H1 (cell line): ENCODE measurements at regions not wholly inside any gene's neighbourhood (a gene's known extent, or its start where the extent isn't known, plus 50 kb on each side); places are given as distances from the start of the nearest gene placed in this dataset.

Source experiments
- CTCF ChIA-PET: fragments of 300-600 bp; sonication (Branson Sonifier 250); formaldehyde crosslinking; loops from one replicate; lab custom pipeline; 2021; ENCODE audit not compliant: partially characterized antibody; lab: Charles Lee
- POLR2A ChIA-PET: fragments of 300-600 bp; sonication (Branson Sonifier 250); formaldehyde crosslinking; loops from one replicate; lab custom pipeline; 2021; ENCODE audit warnings: inconsistent platforms; ENCODE audit not compliant: partially characterized antibody; lab: Charles Lee
- DNase-seq, 2 experiments: peaks; one replicate each; pipeline versions ENCODE4 v3.0.0 to v3.0.0-alpha.2; 2010 to 2022; ENCODE audit warnings: low spot score in 2 of 2, low read depth in 1 of 2, mixed read lengths in 1 of 2
- FAIRE-seq: peaks from 2 replicates; lab custom pipeline; 2011; peaks lifted over from hg19 to GRCh38; lab: Jason Lieb, UNC
- H2AFZ ChIP-seq: 2 replicates; pipeline ENCODE4 v1.8.1; 2012; ENCODE audit warnings: low read length, inconsistent platforms
- H2AK5ac ChIP-seq: 2 replicates; pipeline ENCODE4 v1.6.1; 2013; ENCODE audit warnings: low read depth, low read length
- H2BK120ac ChIP-seq: replicated peaks from 2 replicates; pipeline ENCODE3; 2013; ENCODE audit warnings: low read depth, low read length, inconsistent platforms
- H2BK12ac ChIP-seq: 2 replicates; pipeline ENCODE4 v1.6.1; 2013; ENCODE audit warnings: low read depth, low read length
- H2BK15ac ChIP-seq: 2 replicates; pipeline ENCODE4 v1.6.1; 2013; ENCODE audit warnings: low read length
- H2BK20ac ChIP-seq: 2 replicates; pipeline ENCODE4 v1.6.1; 2013; ENCODE audit warnings: low read length
- H2BK5ac ChIP-seq: 2 replicates; pipeline ENCODE4 v1.6.1; 2013; ENCODE audit warnings: low read depth, low read length
- H3K14ac ChIP-seq: 2 replicates; pipeline ENCODE4 v1.6.1; 2013; ENCODE audit warnings: inconsistent platforms; ENCODE audit not compliant: insufficient read length
- H3K18ac ChIP-seq: 2 replicates; pipeline ENCODE4 v1.6.1; 2013; ENCODE audit warnings: low read length; ENCODE audit errors: extremely low read depth
- H3K23ac ChIP-seq: 2 replicates; pipeline ENCODE4 v1.6.1; 2013; ENCODE audit warnings: inconsistent platforms; ENCODE audit not compliant: insufficient read length
- H3K23me2 ChIP-seq: 2 replicates; pipeline ENCODE4 v1.6.1; 2013; ENCODE audit warnings: low read depth, low read length
- H3K27ac ChIP-seq: 2 replicates; pipeline ENCODE4 v1.6.1; 2011; ENCODE audit warnings: low read depth, low read length, inconsistent platforms
- H3K27me3 ChIP-seq, 4 experiments: replicated peaks in 1 of 4; 1 replicate in 1 of 4; 2 replicates in 3 of 4; pipeline versions ENCODE4 v1.6.1 to v1.8.1; 2011 to 2013; ENCODE audit warnings: low read length in 3 of 4, mild to moderate bottlenecking in 3 of 4, inconsistent platforms in 2 of 4, mixed read lengths in 2 of 4, moderate library complexity in 1 of 4; ENCODE audit not compliant: control insufficient read depth in 3 of 4, insufficient read depth in 3 of 4; ENCODE audit errors: extremely low read depth in 1 of 4
- H3K36me3 ChIP-seq, 4 experiments: 2 replicates each; pipeline versions ENCODE4 v1.6.1 to v1.8.1; 2011 to 2013; ENCODE audit warnings: mild to moderate bottlenecking in 4 of 4, low read length in 3 of 4, moderate library complexity in 2 of 4, control low read depth in 1 of 4, inconsistent platforms in 1 of 4; ENCODE audit not compliant: insufficient read depth in 4 of 4, control insufficient read depth in 2 of 4
- H3K4ac ChIP-seq: replicated peaks from 2 replicates; pipeline ENCODE3; 2013; ENCODE audit warnings: low read length, low read depth, mixed read lengths, inconsistent platforms; ENCODE audit not compliant: insufficient read length
- H3K4me1 ChIP-seq, 4 experiments: replicated peaks in 1 of 4; 1 replicate in 1 of 4; 2 replicates in 3 of 4; pipeline versions ENCODE4 v1.6.1 to v1.8.1; 2011 to 2013; ENCODE audit warnings: low read length in 3 of 4, inconsistent platforms in 2 of 4, mixed read lengths in 1 of 4; ENCODE audit not compliant: insufficient read depth in 4 of 4, control insufficient read depth in 3 of 4
- H3K4me2 ChIP-seq, 2 experiments: 2 replicates each; pipeline versions ENCODE4 v1.6.1 to v1.8.1; 2011 to 2013; ENCODE audit warnings: low read depth in 2 of 2, low read length in 2 of 2, control low read depth in 1 of 2, inconsistent platforms in 1 of 2, mild to moderate bottlenecking in 1 of 2; ENCODE audit not compliant: insufficient read depth in 1 of 2
- H3K4me3 ChIP-seq, 4 experiments: fragments of 200-600, 300-600 bp in 1 of 4; sonication (generic), shearing (Covaris generic), sonication (Bioruptor Twin) in 1 of 4; 2 replicates each; pipeline versions ENCODE4 v1.5.1 to v1.8.1; 2011 to 2016; ENCODE audit warnings: low read length in 4 of 4, low read depth in 3 of 4, control low read depth in 2 of 4, inconsistent platforms in 2 of 4, mild to moderate bottlenecking in 2 of 4, mixed read lengths in 1 of 4, moderate library complexity in 1 of 4; ENCODE audit not compliant: insufficient read depth in 2 of 4; ENCODE audit errors: extremely low read depth in 1 of 4
- H3K56ac ChIP-seq: replicated peaks from 2 replicates; pipeline ENCODE3; 2013; ENCODE audit warnings: low read depth, mild to moderate bottlenecking, mixed read lengths, low read length, inconsistent platforms; ENCODE audit not compliant: insufficient read length
- H3K79me1 ChIP-seq: 2 replicates; pipeline ENCODE4 v1.6.1; 2013; ENCODE audit warnings: low read depth, low read length, control low read depth
- H3K79me2 ChIP-seq, 2 experiments: 2 replicates each; pipeline versions ENCODE4 v1.6.1 to v1.8.1; 2012 to 2013; ENCODE audit warnings: low read length in 2 of 2, mild to moderate bottlenecking in 2 of 2, inconsistent platforms in 1 of 2; ENCODE audit not compliant: insufficient read depth in 2 of 2, control insufficient read depth in 1 of 2
- H3K9ac ChIP-seq, 4 experiments: replicated peaks in 1 of 4; 1 replicate in 1 of 4; 2 replicates in 3 of 4; pipeline versions ENCODE4 v1.6.1 to v1.8.1; 2011 to 2013; ENCODE audit warnings: low read depth in 3 of 4, low read length in 3 of 4, control low read depth in 2 of 4, mild to moderate bottlenecking in 2 of 4, moderate library complexity in 2 of 4, inconsistent platforms in 1 of 4; ENCODE audit errors: extremely low read depth in 1 of 4
- H3K9me3 ChIP-seq, 2 experiments: 2 replicates each; pipeline versions ENCODE4 v1.6.1 to v1.8.1; 2012 to 2013; ENCODE audit warnings: mild to moderate bottlenecking in 2 of 2, moderate library complexity in 2 of 2, control low read depth in 1 of 2, inconsistent platforms in 1 of 2, low read depth in 1 of 2, low read length in 1 of 2, mixed read lengths in 1 of 2; ENCODE audit not compliant: insufficient read depth in 2 of 2
- H4K20me1 ChIP-seq, 2 experiments: replicated peaks in 1 of 2; 2 replicates each; pipeline versions ENCODE3 to v1.8.1; 2011 to 2013; ENCODE audit warnings: inconsistent platforms in 2 of 2, low read length in 2 of 2, mild to moderate bottlenecking in 1 of 2; ENCODE audit not compliant: insufficient read depth in 2 of 2, control insufficient read depth in 1 of 2
- H4K5ac ChIP-seq: 2 replicates; pipeline ENCODE4 v1.6.1; 2013; ENCODE audit warnings: low read length, low read depth, mixed read lengths, inconsistent platforms; ENCODE audit not compliant: insufficient read length
- H4K8ac ChIP-seq: 2 replicates; pipeline ENCODE4 v1.8.0; 2013; ENCODE audit warnings: mild to moderate bottlenecking, moderate library complexity, low read length, inconsistent platforms; ENCODE audit not compliant: insufficient read depth; ENCODE audit errors: extremely low read depth
- H4K91ac ChIP-seq: replicated peaks from 2 replicates; pipeline ENCODE3; 2013; ENCODE audit warnings: low read length, mixed read lengths, inconsistent platforms; ENCODE audit not compliant: insufficient read length
- POLR2A ChIP-seq, 2 experiments: IDR thresholded peaks; 1 replicate in 1 of 2; 2 replicates in 1 of 2; pipeline ENCODE4 v1.6.1; 2011; ENCODE audit warnings: low read depth in 2 of 2, low read length in 2 of 2, mild to moderate bottlenecking in 2 of 2; ENCODE audit errors: control extremely low read depth in 1 of 2
- RFX5 ChIP-seq: IDR thresholded peaks from 2 replicates; pipeline ENCODE4 v1.6.1; 2011; ENCODE audit warnings: low read depth, low read length, improper control_type of control experiment, borderline replicate concordance
- TCF12 ChIP-seq: IDR thresholded peaks from 2 replicates; pipeline ENCODE4 v1.6.1; 2011; ENCODE audit warnings: low read depth, mild to moderate bottlenecking, low read length
- WGBS, 2 experiments: shearing (Covaris generic) in 1 of 2; methylation state at CpG; one replicate each; pipeline versions ENCODE4 v1.1.6 to v1.1.7; 2013 to 2015; ENCODE audit warnings: low lambda C conversion rate in 2 of 2, mixed read lengths in 2 of 2, inconsistent platforms in 1 of 2, low coverage in 1 of 2, missing lambda C conversion rate in 1 of 2; ENCODE audit not compliant: insufficient replicate concordance in 2 of 2, insufficient coverage in 1 of 2, insufficient read length in 1 of 2; ENCODE audit errors: extremely low coverage in 1 of 2, missing lambda C conversion rate in 1 of 2; 5-methylcytosine and 5-hydroxymethylcytosine counted together
- TF ChIP-seq, protein P1 (sequence below): IDR thresholded peaks from 2 replicates; pipeline ENCODE4 v1.6.1; 2011; ENCODE audit warnings: low read length, improper control_type of control experiment

DNA sequence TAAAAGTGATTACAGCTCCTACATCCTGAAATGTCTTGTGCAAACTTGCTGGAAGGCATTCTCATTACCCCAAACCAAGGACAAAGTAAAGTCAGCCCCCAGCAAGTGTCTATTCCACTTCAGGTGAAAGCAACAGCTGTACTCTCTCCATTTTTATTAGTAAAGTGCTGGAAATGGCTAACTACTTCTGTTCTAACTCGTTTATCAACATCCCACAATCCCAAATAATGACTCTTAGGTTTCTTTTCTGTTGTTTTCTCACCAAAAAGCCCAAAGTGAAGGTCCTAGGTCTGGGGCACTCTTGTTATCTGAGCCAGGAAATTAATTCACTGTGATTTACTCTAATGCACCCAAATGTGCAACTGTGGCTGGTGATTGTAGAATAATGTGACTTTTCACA lies 105.7 kb downstream of the LRRC30 start:
- no peak overlapping the region for H2AK5ac ChIP-seq
- H2BK12ac ChIP-seq = no peak overlapping the region
- DNase-seq (no peak), FAIRE-seq (no peak)
- H3K27me3 ChIP-seq = no peaks in the 10 kb centered on the region; a peak in 1 of 7 replicates
- H3K4me1 ChIP-seq = no peaks in the 10 kb centered on the region
- no peak overlapping the region for H2BK20ac ChIP-seq
- no peaks in the 10 kb centered on the region for H3K79me2 ChIP-seq
- ChIA-PET CTCF (interaction anchor here (1.1 to 1.2 kb wide), 2 partner anchors 12 to 111 kb away, joined by 3 to 8 read pairs; no protein-coding TSS in a partner anchor), POLR2A (no interaction called here)
- H3K4me3 ChIP-seq = no peak overlapping the region
- H2BK5ac ChIP-seq = no peak overlapping the region
- H4K8ac ChIP-seq = no peak overlapping the region
- no peaks in the 10 kb centered on the region for H3K36me3 ChIP-seq
- no peaks in the 10 kb centered on the region for H3K9me3 ChIP-seq
- no peak overlapping the region for H4K5ac ChIP-seq
- H3K23me2 ChIP-seq = no peaks in the 10 kb centered on the region
- TF ChIP-seq POLR2A (IDR thresholded peaks at IDR 0.05; ENCODE audit: control extremely low read depth in 1 of 2, low read depth in 2 of 2, low read length in 2 of 2) (no peak), RFX5 (no peak), TCF12 (no peak)
- TF ChIP-seq, protein P1, sequence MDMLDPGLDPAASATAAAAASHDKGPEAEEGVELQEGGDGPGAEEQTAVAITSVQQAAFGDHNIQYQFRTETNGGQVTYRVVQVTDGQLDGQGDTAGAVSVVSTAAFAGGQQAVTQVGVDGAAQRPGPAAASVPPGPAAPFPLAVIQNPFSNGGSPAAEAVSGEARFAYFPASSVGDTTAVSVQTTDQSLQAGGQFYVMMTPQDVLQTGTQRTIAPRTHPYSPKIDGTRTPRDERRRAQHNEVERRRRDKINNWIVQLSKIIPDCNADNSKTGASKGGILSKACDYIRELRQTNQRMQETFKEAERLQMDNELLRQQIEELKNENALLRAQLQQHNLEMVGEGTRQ = no peak
- no peak overlapping the region for H2BK15ac ChIP-seq
- H3K56ac ChIP-seq = no peak overlapping the region
- H3K4ac ChIP-seq = no peak overlapping the region
- no peak overlapping the region for H2BK120ac ChIP-seq
- 88% methylated on average over 1 of the region's 1 CpG; no CpG with 5 or more reads in 1 of the 2 experiments for WGBS, 2 experiments
- no peak overlapping the region for H3K14ac ChIP-seq
- no peak overlapping the region for H3K23ac ChIP-seq
- H4K91ac ChIP-seq = no peak overlapping the region
- H3K9ac ChIP-seq = no peak overlapping the region
- H3K4me2 ChIP-seq = no peak overlapping the region
- H3K18ac ChIP-seq = no peak overlapping the region
- no peak overlapping the region for H3K27ac ChIP-seq
- no peaks in the 10 kb centered on the region for H4K20me1 ChIP-seq
- H2AFZ ChIP-seq = no peak overlapping the region
- H3K79me1 ChIP-seq = no peaks in the 10 kb centered on the region
